ENCODE measurements at regions not wholly inside any gene's neighbourhood (a gene's known extent, or its start where the extent isn't known, plus 50 kb on each side); places are given as distances from the start of the nearest gene placed in this dataset.

- no peak for DNase-seq (ENCODE audit: low read depth in 2 of 2)
Observed at GRCh38 chr9:1267141-1267570, 217.0 kb downstream of the DMRT2 start.

DNA sequence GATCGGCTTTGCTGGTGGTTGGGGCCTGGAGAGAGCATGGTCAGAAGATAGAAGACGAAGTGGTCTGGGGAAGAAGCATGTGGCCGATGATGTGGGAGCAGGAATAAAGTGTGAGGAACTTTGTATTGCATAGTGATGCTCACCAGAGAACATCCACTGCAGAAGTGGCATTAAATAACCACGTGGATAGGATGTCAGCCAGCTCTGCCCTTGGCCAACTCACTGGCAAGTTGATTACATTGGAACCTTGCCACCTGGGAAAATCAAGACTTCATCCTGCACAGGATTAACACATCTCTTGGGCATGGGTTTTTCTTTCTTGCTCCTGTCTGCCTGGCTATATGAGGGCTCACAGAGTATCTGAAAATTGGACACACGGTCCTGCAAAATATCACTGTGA, 217.4 kb downstream of the DMRT2 start:
- DNase-seq (ENCODE audit: low read depth in 2 of 2), result no peak

- DNase-seq (ENCODE audit: low read depth in 2 of 2), result no peak
Observed at GRCh38 chr9:1269533-1270315, 219.6 kb downstream of the DMRT2 start.

GRCh38 chr9:1271367-1271766, 221.2 kb downstream of the DMRT2 start:
- no peak for DNase-seq (ENCODE audit: low read depth in 2 of 2)

- no peak for DNase-seq (ENCODE audit: low read depth in 2 of 2)
Observed at GRCh38 chr9:1271786-1272185, 221.6 kb downstream of the DMRT2 start.

DNA sequence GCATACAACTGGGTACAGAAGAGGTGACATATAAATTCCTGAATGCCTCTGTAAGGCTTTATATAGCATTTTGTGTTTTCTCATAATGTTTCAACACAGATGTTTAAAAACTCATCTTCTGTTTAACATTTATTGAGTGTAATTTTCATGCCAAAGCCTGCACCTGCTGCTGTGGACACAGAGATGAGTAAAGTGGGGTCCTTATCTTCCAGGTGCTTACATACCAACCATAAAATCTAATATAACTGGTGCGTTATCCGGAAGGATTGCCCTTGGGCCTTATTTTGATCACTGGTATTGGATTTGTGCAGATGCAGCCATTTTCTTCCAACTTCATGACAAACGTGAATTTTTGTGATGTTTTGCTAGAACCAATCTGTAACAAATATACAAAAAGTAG, 222.3 kb downstream of the DMRT2 start:
- no peak for DNase-seq (ENCODE audit: low read depth in 2 of 2)

DNA sequence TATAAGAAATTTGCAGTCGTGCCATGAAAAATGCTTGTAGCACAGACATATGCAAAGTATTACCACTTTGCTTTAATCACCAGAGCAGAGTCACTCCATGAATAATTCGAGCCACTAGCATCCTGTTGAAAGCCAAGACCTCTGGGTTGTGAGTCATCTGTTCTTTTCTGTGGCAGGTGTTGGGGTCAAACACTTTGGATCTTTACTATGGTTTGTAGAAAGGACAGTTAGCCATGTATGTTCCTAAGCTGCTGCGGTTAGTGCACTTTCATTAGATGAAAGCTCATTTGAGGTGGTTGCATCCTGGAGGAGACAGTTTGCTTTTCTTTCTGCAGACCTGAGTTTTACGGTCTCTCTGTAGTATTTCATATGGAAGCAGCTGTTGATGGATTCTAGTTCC, 223.7 kb downstream of the DMRT2 start:
- DNase-seq (ENCODE audit: low read depth in 2 of 2), result no peak

DNA sequence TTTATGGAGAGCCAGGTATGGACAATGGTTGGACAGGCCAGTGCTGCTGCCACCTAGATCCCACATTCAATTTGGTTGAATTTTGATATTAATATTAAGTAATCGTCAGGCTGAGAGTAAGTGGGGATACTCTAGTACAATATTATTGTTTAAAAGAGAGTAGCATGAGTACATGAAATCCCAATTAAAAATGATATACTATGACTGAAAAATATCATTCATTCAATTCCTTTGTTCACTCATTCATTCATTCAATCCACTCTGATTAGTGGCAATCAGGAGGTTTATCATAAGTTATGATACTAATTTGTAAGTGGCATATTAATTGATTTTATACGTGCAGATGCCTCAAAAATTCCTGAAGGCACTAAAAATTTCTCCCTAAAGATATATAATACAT, 224.2 kb downstream of the DMRT2 start:
- no peak for DNase-seq (ENCODE audit: low read depth in 2 of 2)

DNA sequence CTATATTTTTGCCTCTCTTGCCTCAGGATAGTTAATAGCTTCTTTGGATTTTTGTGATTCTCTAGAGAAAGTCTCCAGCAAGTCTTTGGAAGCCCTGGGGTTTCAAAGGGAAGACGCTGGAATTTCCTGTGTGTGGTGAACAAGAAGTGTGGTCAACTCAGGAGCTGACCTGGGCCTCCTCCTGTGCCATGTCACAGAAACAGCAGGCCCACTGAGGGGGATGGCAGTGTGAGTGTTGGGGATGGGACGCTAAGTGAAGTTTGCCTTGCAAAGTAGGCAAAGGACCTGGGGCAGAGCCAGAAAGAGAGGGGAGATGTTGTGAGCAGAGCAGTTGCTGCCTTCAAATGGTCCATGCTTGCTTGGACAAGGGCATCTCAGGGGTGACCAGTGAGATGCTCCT, 226.3 kb downstream of the DMRT2 start:
- no peak for DNase-seq (ENCODE audit: low read depth in 2 of 2)

- no peak for DNase-seq (ENCODE audit: low read depth in 2 of 2)
Observed at GRCh38 chr9:1284727-1285126, 234.6 kb downstream of the DMRT2 start.

DNA sequence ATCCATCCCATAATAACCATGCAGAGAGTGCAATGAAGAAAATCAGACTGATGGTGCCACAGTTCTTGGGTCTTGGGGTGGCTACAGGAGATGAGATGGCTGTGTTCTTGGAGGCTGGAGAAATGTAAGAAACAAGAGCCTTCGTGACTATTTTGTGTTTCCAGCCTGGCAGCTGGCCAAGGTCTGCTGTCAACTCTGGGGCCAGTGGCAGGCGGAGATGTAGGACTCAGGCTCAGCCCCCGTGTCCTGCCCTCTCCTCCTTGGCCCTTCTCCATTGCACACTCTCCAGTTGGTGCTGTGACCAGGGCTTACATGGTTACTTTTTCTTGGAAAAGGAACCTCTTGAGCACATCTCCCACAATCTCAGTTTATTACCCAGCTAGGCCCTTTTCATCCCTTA, 235.4 kb downstream of the DMRT2 start:
- DNase-seq (ENCODE audit: low read depth in 2 of 2), result no peak

DNA sequence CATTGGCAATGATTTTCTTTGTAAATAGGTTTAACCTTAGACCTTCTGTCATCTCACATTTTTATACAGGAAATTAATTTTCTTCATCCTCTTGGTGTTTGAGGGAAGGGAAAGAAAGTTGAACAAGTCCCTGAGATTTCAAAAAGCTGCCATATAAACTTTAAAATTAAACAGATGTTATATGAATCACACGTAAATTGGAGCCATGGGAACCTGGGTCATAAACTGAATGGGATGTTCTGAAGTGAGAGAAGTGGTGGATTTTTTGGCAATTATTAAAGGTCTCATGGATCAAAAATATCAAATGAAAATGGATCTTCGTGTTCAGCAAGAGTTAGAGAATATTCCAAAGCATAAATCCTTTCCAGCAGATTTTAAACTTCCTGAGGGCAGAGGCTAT, 242.2 kb downstream of the DMRT2 start:
- no peak for DNase-seq (ENCODE audit: low read depth in 2 of 2)

GRCh38 chr9:1294641-1295258, 244.6 kb downstream of the DMRT2 start:
- DNase-seq (ENCODE audit: low read depth in 2 of 2), result no peak

DNA sequence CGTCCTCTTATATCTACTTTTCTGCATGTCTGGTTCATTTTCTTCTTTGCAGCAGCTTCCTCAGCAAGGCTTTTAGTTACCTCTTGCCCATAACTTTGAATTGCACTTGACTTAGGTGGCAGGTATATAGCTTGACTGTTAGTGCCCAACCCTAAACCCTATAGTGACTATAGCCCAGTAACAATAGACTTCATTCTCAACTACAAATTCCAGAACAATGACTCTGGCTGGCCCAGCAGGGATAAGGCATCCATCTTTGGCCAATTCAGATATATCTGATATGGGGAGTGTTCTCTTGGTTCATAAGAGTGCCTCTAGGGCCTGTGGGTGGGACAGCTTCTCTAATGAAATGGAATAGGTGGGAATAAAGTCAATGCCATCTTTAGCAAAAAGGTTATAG, 246.2 kb downstream of the DMRT2 start:
- DNase-seq (ENCODE audit: low read depth in 2 of 2), result no peak

DNA sequence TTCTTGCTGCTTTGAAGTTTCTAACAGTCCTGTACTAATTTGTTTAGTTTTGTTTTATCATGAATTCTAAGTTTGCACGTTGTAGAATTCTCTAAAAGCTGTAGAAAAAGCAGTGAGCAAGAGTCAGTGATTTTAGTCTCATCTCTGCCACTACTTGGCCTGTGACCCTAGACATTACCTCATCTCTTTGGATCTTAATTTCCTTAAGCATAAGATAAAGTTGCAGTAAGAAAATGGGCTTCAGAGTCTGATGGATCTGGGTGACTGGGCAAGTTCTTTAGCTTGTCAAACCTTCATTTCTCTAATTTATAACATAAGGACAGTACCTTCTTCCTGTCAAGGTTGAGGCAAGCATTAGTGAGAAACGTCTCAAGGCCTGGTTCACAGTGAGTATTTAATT, 247.9 kb downstream of the DMRT2 start:
- DNase-seq (ENCODE audit: low read depth in 2 of 2), result no peak

- no peak for DNase-seq (ENCODE audit: low read depth in 2 of 2)
Observed at GRCh38 chr9:1300941-1301340, 250.8 kb downstream of the DMRT2 start.

DNA sequence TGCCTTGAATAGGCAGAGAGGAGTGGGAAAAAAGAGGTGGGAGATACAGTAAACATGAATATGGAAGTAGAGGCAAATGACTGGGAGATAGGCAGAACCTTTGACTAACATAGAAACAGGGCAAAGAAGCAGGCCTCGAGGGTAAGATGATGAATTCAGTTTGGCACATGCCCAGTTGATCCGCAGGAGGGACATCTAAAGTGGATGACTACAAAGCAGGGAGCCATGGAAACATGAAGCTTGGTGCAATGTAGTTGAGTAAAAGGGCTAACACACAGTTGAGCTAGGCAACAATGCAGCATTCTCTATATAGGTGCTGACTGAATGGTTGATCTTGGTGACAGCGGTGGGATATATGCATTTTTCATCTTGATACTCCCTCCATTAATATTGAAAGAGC, 253.8 kb downstream of the DMRT2 start:
- DNase-seq (ENCODE audit: low read depth in 2 of 2), result no peak

DNA sequence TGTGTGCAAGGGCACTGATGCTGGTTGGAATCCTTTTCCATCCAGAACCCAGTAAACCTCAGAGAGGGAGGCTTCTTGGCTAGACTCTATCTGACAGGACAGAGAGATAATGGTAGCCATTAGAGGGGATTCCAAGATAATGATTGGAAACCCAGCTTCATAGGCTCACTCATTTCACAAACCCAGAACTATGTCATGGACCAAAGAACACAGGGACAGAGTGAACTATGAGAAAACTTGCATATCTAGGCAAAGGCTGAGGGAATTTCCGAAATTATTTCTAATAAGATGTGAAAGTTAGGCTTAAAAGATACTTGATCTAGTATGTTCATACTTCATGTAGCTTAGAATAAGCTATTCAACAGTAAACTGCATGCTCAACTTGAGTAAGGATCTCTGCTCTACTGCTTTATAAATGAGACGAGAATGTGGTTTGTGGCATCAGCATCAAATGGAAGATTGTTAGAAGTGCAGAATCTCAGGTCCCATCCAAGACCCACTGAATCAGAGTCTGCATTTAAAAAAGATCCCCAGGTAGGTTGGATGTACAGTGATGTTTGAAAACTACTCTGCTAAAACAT, 261.4 kb downstream of the DMRT2 start:
- no peak for DNase-seq (ENCODE audit: low read depth in 2 of 2)

GRCh38 chr9:1319436-1319835, 269.3 kb downstream of the DMRT2 start:
- no peak for DNase-seq (ENCODE audit: low read depth in 2 of 2)

DNA sequence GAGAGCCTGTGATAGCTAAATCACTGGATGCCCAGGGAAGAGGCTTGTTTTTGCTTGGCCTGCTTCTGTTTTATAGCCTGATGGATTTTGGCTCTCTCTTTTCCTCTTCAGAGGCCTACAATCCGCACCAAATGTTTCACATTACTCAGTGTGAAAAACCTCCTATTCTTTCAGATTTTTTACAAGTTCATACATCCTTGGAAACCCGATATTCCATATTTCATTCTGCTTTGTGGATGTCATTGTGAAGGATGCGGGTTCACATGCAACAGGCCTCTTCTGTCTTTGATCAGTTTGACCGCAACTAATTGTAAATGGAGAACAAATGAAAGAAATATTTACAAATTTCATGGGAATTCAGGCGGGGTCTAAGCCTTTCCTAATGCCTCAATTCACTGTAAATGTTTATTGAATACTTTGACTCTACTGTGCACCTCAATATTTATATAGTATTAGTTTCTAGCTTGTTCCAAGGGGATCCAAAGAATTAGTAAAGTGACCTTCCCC, 269.9 kb downstream of the DMRT2 start:
- DNase-seq (ENCODE audit: low read depth in 2 of 2), result no peak

GRCh38 chr9:1320607-1321195, 270.5 kb downstream of the DMRT2 start:
- DNase-seq (ENCODE audit: low read depth in 2 of 2), result no peak

- no peak for DNase-seq (ENCODE audit: low read depth in 2 of 2)
Observed at GRCh38 chr9:1327467-1327866, 277.3 kb downstream of the DMRT2 start.

DNA sequence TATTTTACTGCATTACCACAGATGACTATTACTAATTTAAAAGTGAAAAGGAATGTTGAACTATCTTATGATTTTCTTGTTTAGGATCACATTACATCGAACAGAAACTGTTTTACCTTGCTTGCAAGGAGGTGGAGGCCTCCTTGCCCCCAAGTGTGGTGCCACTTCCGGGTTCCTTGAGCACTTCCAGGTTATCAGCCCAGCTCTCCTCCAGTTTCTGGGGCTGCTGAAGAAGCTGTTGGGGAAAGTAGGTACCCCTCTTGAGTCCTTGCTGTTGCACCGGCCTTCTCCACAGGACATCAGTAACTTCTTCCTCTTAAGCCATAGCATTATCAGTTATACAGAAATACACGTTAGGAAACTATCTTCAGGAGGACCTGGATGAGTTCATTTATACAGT, 278.2 kb downstream of the DMRT2 start:
- DNase-seq (ENCODE audit: low read depth in 2 of 2), result no peak

Data from stimulated activated CD4-positive, alpha-beta T cell treated with anti-CD3 and anti-CD28 coated beads, Interleukin-15, amount 100 ng/mL, for 48 hours (primary cell).